ENCODE measurements at regions not wholly inside any gene's neighbourhood (a gene's known extent, or its start where the extent isn't known, plus 50 kb on each side); places are given as distances from the start of the nearest gene placed in this dataset.

- TF ChIP-seq ZC3H11A (IDR thresholded peaks at IDR 0.05) (no peak), USF2 (IDR thresholded peaks at IDR 0.05) (no peak), POLR2A (IDR thresholded peaks at IDR 0.05; ENCODE audit: low read length) (no peak), HOXA7 (CRISPR knock-in tag; IDR thresholded peaks at IDR 0.05) (no peak), EP300 (IDR thresholded peaks at IDR 0.05) (no peak), HDAC2 (IDR thresholded peaks at IDR 0.05) (no peak), CTCF (IDR thresholded peaks at IDR 0.05) (no peak), MAFK (IDR thresholded peaks at IDR 0.05; ENCODE audit: partially characterized antibody) (no peak), HES2 (IDR thresholded peaks at IDR 0.05) (no peak)
Observed at GRCh38 chr15:81611679-81612078, 237.7 kb upstream of the TMC3 start.

Measured in A549 (cell line).